ENCODE measurements at regions not wholly inside any gene's neighbourhood (a gene's known extent, or its start where the extent isn't known, plus 50 kb on each side); places are given as distances from the start of the nearest gene placed in this dataset.

GRCh38 chr2:177010861-177011260 lies 201.7 kb upstream of the HNRNPA3 start:
- no peaks in the 10 kb centered on the region for H3K36me3 ChIP-seq (ENCODE audit: insufficient read depth, low read length)
- H3K4me3 ChIP-seq (ENCODE audit: low read length) = no peak overlapping the region
- no peak overlapping the region for H3K27ac ChIP-seq (ENCODE audit: low read depth, low read length)
- H3K4me1 ChIP-seq (ENCODE audit: insufficient read depth, low read length) = no peaks in the 10 kb centered on the region
- no peak overlapping the region for H3K9ac ChIP-seq (ENCODE audit: low read depth, low read length)
- WGBS = 100% methylated on average over 1 of the region's 1 CpG
- no peaks in the 10 kb centered on the region for H3K27me3 ChIP-seq (ENCODE audit: insufficient read depth, low read length)
- peaks cover 10% of the 10 kb centered on the region; the same call in 1 of the 2 replicates for H3K9me3 ChIP-seq (ENCODE audit: insufficient read depth, low read depth, low read length)

GRCh38 chr2:177014946-177015345 lies 197.6 kb upstream of the HNRNPA3 start:
- H3K27ac ChIP-seq (ENCODE audit: low read depth, low read length) = no peak overlapping the region
- no peak overlapping the region for H3K9ac ChIP-seq (ENCODE audit: low read depth, low read length)
- H3K27me3 ChIP-seq (ENCODE audit: insufficient read depth, low read length) = no peaks in the 10 kb centered on the region
- H3K4me1 ChIP-seq (ENCODE audit: insufficient read depth, low read length) = no peaks in the 10 kb centered on the region
- H3K9me3 ChIP-seq (ENCODE audit: insufficient read depth, low read depth, low read length) = no peaks in the 10 kb centered on the region
- no peaks in the 10 kb centered on the region for H3K36me3 ChIP-seq (ENCODE audit: insufficient read depth, low read length)
- no peak overlapping the region for H3K4me3 ChIP-seq (ENCODE audit: low read length)

- Histone ChIP-seq H3K36me3 (ENCODE audit: insufficient read depth, low read length) (no peaks in the 10 kb centered on the region), H3K4me3 (ENCODE audit: low read length) (no peak overlapping the region), H3K9me3 (ENCODE audit: insufficient read depth, low read depth, low read length) (no peaks in the 10 kb centered on the region), H3K4me1 (ENCODE audit: insufficient read depth, low read length) (no peaks in the 10 kb centered on the region), H3K9ac (ENCODE audit: low read depth, low read length) (no peak overlapping the region), H3K27me3 (ENCODE audit: insufficient read depth, low read length) (no peaks in the 10 kb centered on the region), H3K27ac (ENCODE audit: low read depth, low read length) (no peak overlapping the region)
- WGBS = 92% methylated on average over 4 of the region's 4 CpGs
Measured at GRCh38 chr2:177015356-177015923, 197.2 kb upstream of the HNRNPA3 start.

GRCh38 chr2:177020524-177021119 lies 192.0 kb upstream of the HNRNPA3 start:
- Histone ChIP-seq H3K36me3 (ENCODE audit: insufficient read depth, low read length) (no peaks in the 10 kb centered on the region), H3K4me3 (ENCODE audit: low read length) (no peak overlapping the region), H3K27me3 (ENCODE audit: insufficient read depth, low read length) (no peaks in the 10 kb centered on the region), H3K4me1 (ENCODE audit: insufficient read depth, low read length) (peaks cover 7% of the 10 kb centered on the region; the same call in 1 of the 2 replicates), H3K9me3 (ENCODE audit: insufficient read depth, low read depth, low read length) (no peaks in the 10 kb centered on the region), H3K9ac (ENCODE audit: low read depth, low read length) (no peak overlapping the region), H3K27ac (ENCODE audit: low read depth, low read length) (no peak overlapping the region)
- WGBS = 90% methylated on average over 5 of the region's 5 CpGs

- Histone ChIP-seq H3K36me3 (ENCODE audit: insufficient read depth, low read length) (no peaks in the 10 kb centered on the region), H3K4me3 (ENCODE audit: low read length) (no peak overlapping the region), H3K27ac (ENCODE audit: low read depth, low read length) (no peak overlapping the region), H3K4me1 (ENCODE audit: insufficient read depth, low read length) (peaks cover 7% of the 10 kb centered on the region; the same call in 1 of the 2 replicates), H3K27me3 (ENCODE audit: insufficient read depth, low read length) (no peaks in the 10 kb centered on the region), H3K9me3 (ENCODE audit: insufficient read depth, low read depth, low read length) (no peaks in the 10 kb centered on the region), H3K9ac (ENCODE audit: low read depth, low read length) (no peak overlapping the region)
- 89% methylated on average over 5 of the region's 7 CpGs for WGBS
Measured at GRCh38 chr2:177021706-177022343, 190.8 kb upstream of the HNRNPA3 start.

- no peaks in the 10 kb centered on the region for H3K36me3 ChIP-seq (ENCODE audit: insufficient read depth, low read length)
- peaks cover 12% of the 10 kb centered on the region for H3K4me1 ChIP-seq (ENCODE audit: insufficient read depth, low read length)
- H3K9me3 ChIP-seq (ENCODE audit: insufficient read depth, low read depth, low read length) = no peaks in the 10 kb centered on the region
- no peaks in the 10 kb centered on the region for H3K27me3 ChIP-seq (ENCODE audit: insufficient read depth, low read length)
- H3K9ac ChIP-seq (ENCODE audit: low read depth, low read length) = no peak overlapping the region
- H3K4me3 ChIP-seq (ENCODE audit: low read length) = no peak overlapping the region
- 83% methylated on average over 5 of the region's 5 CpGs for WGBS
- H3K27ac ChIP-seq (ENCODE audit: low read depth, low read length) = no peak overlapping the region
Measured at GRCh38 chr2:177024765-177025164, 187.8 kb upstream of the HNRNPA3 start.

- Histone ChIP-seq H3K27me3 (ENCODE audit: insufficient read depth, low read length) (no peaks in the 10 kb centered on the region), H3K4me3 (ENCODE audit: low read length) (no peak overlapping the region), H3K27ac (ENCODE audit: low read depth, low read length) (no peak overlapping the region), H3K9me3 (ENCODE audit: insufficient read depth, low read depth, low read length) (no peaks in the 10 kb centered on the region), H3K9ac (ENCODE audit: low read depth, low read length) (no peak overlapping the region), H3K36me3 (ENCODE audit: insufficient read depth, low read length) (no peaks in the 10 kb centered on the region), H3K4me1 (ENCODE audit: insufficient read depth, low read length) (peaks cover 11% of the 10 kb centered on the region)
- WGBS = 100% methylated on average over 2 of the region's 2 CpGs
Measured at GRCh38 chr2:177026253-177026652, 186.3 kb upstream of the HNRNPA3 start.

GRCh38 chr2:177026956-177027355 lies 185.6 kb upstream of the HNRNPA3 start:
- Histone ChIP-seq H3K36me3 (ENCODE audit: insufficient read depth, low read length) (no peaks in the 10 kb centered on the region), H3K4me3 (ENCODE audit: low read length) (no peak overlapping the region), H3K27me3 (ENCODE audit: insufficient read depth, low read length) (no peaks in the 10 kb centered on the region), H3K9me3 (ENCODE audit: insufficient read depth, low read depth, low read length) (no peaks in the 10 kb centered on the region), H3K9ac (ENCODE audit: low read depth, low read length) (no peak overlapping the region), H3K4me1 (ENCODE audit: insufficient read depth, low read length) (peaks cover 5% of the 10 kb centered on the region), H3K27ac (ENCODE audit: low read depth, low read length) (no peak overlapping the region)
- 100% methylated on average over 2 of the region's 2 CpGs for WGBS

GRCh38 chr2:177028296-177028695 lies 184.3 kb upstream of the HNRNPA3 start:
- H3K27me3 ChIP-seq (ENCODE audit: insufficient read depth, low read length) = no peaks in the 10 kb centered on the region
- H3K9ac ChIP-seq (ENCODE audit: low read depth, low read length) = no peak overlapping the region
- 90% methylated on average over 2 of the region's 2 CpGs for WGBS
- no peaks in the 10 kb centered on the region for H3K9me3 ChIP-seq (ENCODE audit: insufficient read depth, low read depth, low read length)
- H3K4me1 ChIP-seq (ENCODE audit: insufficient read depth, low read length) = peaks cover 5% of the 10 kb centered on the region
- no peaks in the 10 kb centered on the region for H3K36me3 ChIP-seq (ENCODE audit: insufficient read depth, low read length)
- no peak overlapping the region for H3K27ac ChIP-seq (ENCODE audit: low read depth, low read length)
- H3K4me3 ChIP-seq (ENCODE audit: low read length) = no peak overlapping the region

- no peak overlapping the region for H3K4me3 ChIP-seq (ENCODE audit: low read length)
- peaks cover 5% of the 10 kb centered on the region for H3K4me1 ChIP-seq (ENCODE audit: insufficient read depth, low read length)
- no peaks in the 10 kb centered on the region for H3K27me3 ChIP-seq (ENCODE audit: insufficient read depth, low read length)
- 100% methylated on average over 2 of the region's 2 CpGs for WGBS
- H3K9ac ChIP-seq (ENCODE audit: low read depth, low read length) = no peak overlapping the region
- no peaks in the 10 kb centered on the region for H3K36me3 ChIP-seq (ENCODE audit: insufficient read depth, low read length)
- H3K9me3 ChIP-seq (ENCODE audit: insufficient read depth, low read depth, low read length) = no peaks in the 10 kb centered on the region
- no peak overlapping the region for H3K27ac ChIP-seq (ENCODE audit: low read depth, low read length)
Measured at GRCh38 chr2:177029075-177029474, 183.5 kb upstream of the HNRNPA3 start.

GRCh38 chr2:177029501-177029900 lies 183.1 kb upstream of the HNRNPA3 start:
- H3K4me3 ChIP-seq (ENCODE audit: low read length) = no peak overlapping the region

More at GRCh38 chr2:177029501-177029900, 183.1 kb upstream of the HNRNPA3 start:
- Histone ChIP-seq H3K27ac (ENCODE audit: low read depth, low read length) (no peak overlapping the region), H3K9me3 (ENCODE audit: insufficient read depth, low read depth, low read length) (no peaks in the 10 kb centered on the region), H3K36me3 (ENCODE audit: insufficient read depth, low read length) (no peaks in the 10 kb centered on the region), H3K9ac (ENCODE audit: low read depth, low read length) (no peak overlapping the region), H3K4me1 (ENCODE audit: insufficient read depth, low read length) (peaks cover 5% of the 10 kb centered on the region), H3K27me3 (ENCODE audit: insufficient read depth, low read length) (no peaks in the 10 kb centered on the region)
- 88% methylated on average over 2 of the region's 2 CpGs for WGBS

Measured in HUES64 (cell line).